Progenitor cell of endocrine pancreas (in vitro differentiated cells): ENCODE measurements at regions not wholly inside any gene's neighbourhood (a gene's known extent, or its start where the extent isn't known, plus 50 kb on each side); places are given as distances from the start of the nearest gene placed in this dataset.
"Not testable (repeated sequence)": the region's sequence is repeated elsewhere in the genome, so short reads cannot be mapped to it uniquely, and the experiment has no call there.

Experiments
- DNase-seq: peaks from one replicate; pipeline ENCODE4 v3.0.0; 2021; ENCODE audit warnings: low spot score; ENCODE audit not compliant: unreplicated experiment
- H3K27ac Mint-ChIP-seq: 2 replicates; pipeline ENCODE4 v1.8.0; 2021; ENCODE audit warnings: mild to moderate bottlenecking, moderate library complexity, mixed read lengths
- H3K27me3 Mint-ChIP-seq: 2 replicates; pipeline ENCODE4 v1.8.0; 2021; ENCODE audit warnings: mixed read lengths
- H3K36me3 Mint-ChIP-seq: 2 replicates; pipeline ENCODE4 v1.8.0; 2022; ENCODE audit warnings: mixed read lengths; ENCODE audit not compliant: insufficient read depth
- H3K4me1 Mint-ChIP-seq: 2 replicates; pipeline ENCODE4 v1.8.0; 2021; ENCODE audit warnings: low read depth, mixed read lengths
- H3K4me3 Mint-ChIP-seq: 2 replicates; pipeline ENCODE4 v1.8.0; 2021; ENCODE audit warnings: low read depth, mild to moderate bottlenecking, moderate library complexity, mixed read lengths
- H3K9me3 Mint-ChIP-seq: 2 replicates; pipeline ENCODE4 v1.8.0; 2021; ENCODE audit warnings: low read depth, mixed read lengths
- TF ChIP-seq, protein P1 (sequence below): fragments of 200-600 bp; sonication (generic); IDR thresholded peaks from one replicate; pipeline ENCODE4 v1.5.0; 2021; ENCODE audit warnings: antibody characterized with exemption, mild to moderate bottlenecking; ENCODE audit not compliant: unreplicated experiment

DNA sequence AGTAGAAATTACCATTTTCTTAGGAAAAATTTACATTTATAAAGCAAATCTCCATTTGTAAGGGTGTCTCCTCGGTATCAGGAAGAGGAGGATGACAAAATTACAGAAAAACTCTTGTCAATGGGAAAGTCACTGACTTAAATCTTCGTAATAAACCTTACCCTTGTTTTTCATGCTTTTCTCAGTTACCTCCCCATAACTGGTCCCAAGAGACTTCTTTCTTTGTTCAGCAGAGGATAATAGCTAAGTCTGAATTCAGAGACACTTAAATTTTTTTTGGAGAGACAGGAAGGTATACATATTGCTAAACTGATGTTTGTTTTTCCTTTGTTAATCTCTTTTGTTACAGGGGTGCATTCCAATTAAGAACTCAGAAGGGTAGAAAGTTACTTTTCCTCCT lies 125.5 kb upstream of the JADE1 start:
- Mint-ChIP-seq H3K36me3 (no peaks in the 10 kb centered on the region), H3K4me1 (peaks cover 4% of the 10 kb centered on the region), H3K9me3 (peaks cover 8% of the 10 kb centered on the region), H3K27ac (no peak overlapping the region), H3K4me3 (no peak overlapping the region), H3K27me3 (peaks cover 7% of the 10 kb centered on the region)
- TF ChIP-seq, protein P1, sequence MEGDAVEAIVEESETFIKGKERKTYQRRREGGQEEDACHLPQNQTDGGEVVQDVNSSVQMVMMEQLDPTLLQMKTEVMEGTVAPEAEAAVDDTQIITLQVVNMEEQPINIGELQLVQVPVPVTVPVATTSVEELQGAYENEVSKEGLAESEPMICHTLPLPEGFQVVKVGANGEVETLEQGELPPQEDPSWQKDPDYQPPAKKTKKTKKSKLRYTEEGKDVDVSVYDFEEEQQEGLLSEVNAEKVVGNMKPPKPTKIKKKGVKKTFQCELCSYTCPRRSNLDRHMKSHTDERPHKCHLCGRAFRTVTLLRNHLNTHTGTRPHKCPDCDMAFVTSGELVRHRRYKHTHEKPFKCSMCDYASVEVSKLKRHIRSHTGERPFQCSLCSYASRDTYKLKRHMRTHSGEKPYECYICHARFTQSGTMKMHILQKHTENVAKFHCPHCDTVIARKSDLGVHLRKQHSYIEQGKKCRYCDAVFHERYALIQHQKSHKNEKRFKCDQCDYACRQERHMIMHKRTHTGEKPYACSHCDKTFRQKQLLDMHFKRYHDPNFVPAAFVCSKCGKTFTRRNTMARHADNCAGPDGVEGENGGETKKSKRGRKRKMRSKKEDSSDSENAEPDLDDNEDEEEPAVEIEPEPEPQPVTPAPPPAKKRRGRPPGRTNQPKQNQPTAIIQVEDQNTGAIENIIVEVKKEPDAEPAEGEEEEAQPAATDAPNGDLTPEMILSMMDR = no peak
- DNase-seq = no peak

DNA sequence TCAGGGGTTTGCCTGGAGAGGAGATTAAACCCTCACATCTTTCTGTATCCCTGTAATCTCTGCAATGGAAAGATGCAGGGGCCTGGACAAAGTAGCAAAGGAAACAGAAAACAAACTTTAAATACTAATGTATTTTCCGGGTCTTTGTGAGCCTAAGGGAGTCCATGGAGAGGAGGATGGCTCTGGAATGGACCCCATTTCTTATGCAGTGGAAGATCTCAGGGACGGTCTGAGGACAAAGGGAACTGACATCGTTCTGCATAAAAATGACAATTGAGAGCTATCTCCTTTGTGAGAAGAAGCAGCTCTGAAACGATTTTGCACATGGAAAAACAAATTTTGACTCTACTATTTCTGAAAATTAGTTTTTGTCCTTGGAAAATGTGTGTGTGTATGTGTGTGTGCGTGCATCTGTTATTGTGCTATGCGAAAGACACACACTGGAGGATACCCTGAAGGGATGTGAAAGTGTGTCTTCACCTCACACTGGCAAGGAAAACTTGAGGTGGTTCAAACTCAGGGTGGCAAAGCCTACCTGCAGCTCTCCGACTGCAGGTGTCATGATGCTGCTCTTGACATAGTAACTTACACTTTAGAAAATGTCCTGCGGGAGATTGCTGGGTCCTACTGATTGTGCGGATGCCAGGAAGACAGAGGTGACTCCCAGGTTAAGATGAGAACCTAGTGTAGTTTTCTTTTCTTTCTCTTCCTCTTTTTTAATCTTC lies 126.4 kb upstream of the JADE1 start:
- DNase-seq = no peak
- TF ChIP-seq, protein P1 = no peak
- Mint-ChIP-seq H3K4me1 (peaks cover under 1% of the 10 kb centered on the region), H3K36me3 (no peaks in the 10 kb centered on the region), H3K9me3 (peaks cover 8% of the 10 kb centered on the region), H3K4me3 (no peak overlapping the region), H3K27me3 (peaks cover 7% of the 10 kb centered on the region), H3K27ac (peak overlapping the region; percentile 41)

DNA sequence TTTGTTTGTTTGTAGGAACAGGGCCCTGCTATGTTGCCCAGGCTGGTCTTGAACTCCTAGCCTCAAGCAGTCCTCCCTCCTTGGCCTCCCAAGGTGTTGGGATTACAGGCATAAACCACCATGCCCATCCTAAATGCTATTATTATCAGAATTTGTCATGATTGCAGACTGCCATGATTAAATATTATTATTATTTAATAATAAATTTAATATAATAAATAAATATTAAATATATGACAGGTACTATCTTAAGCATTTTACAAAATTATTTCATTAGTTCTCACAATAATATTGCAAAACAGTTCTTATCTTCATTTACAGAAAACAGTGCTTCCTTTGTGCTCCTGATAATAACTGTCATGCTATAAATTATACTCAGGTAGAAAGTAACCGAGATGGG lies 133.4 kb upstream of the JADE1 start:
- H3K27ac Mint-ChIP-seq = no peak overlapping the region
- H3K27me3 Mint-ChIP-seq = no peaks in the 10 kb centered on the region
- no peaks in the 10 kb centered on the region for H3K9me3 Mint-ChIP-seq
- no peak for DNase-seq
- no peak overlapping the region for H3K4me3 Mint-ChIP-seq
- no peaks in the 10 kb centered on the region for H3K36me3 Mint-ChIP-seq
- no peaks in the 10 kb centered on the region for H3K4me1 Mint-ChIP-seq
- TF ChIP-seq, protein P1 = no peak

DNA sequence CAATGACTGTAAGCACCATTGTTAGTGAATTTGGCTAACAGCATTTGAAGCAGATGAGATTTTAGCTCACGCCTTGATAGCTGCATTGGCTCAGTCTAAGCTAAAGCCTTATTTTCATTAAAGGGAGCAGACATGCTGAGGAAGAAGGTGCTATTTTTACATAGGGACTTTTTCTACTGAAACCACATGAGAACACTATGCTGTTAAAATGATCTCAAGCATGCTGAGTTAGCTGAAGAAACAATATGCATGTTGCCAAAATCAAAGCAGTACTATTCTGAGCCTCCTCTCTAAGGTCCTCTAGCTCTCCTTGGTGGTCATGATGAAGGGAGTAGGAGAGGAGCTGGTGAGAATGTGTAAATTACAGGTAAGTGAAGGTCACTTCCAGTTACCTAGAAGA lies 134.4 kb upstream of the JADE1 start:
- TF ChIP-seq, protein P1 = no peak
- H3K27ac Mint-ChIP-seq = no peak overlapping the region
- H3K4me3 Mint-ChIP-seq = no peak overlapping the region
- no peak for DNase-seq
- no peaks in the 10 kb centered on the region for H3K4me1 Mint-ChIP-seq
- H3K9me3 Mint-ChIP-seq = no peaks in the 10 kb centered on the region
- H3K36me3 Mint-ChIP-seq = no peaks in the 10 kb centered on the region
- H3K27me3 Mint-ChIP-seq = no peaks in the 10 kb centered on the region

DNA sequence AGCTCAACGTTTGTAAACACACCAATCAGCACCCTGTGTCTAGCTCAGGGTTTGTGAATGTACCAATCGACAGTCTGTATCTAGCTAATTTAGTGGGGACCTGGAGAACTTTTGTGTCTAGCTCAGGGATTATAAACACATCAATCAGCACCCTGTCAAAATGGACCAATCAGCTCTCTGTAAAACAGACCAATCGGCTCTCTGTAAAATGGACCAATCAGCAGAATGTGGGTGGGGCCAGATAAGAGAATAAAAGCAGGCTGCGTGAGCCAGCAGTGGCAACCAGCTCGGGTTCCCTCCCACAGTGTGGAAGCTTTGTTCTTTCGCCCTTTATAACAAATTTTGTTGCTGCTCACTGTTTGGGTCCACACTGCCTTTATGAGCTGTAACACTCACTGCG lies 136.3 kb upstream of the JADE1 start:
- H3K4me3 Mint-ChIP-seq, H3K27ac Mint-ChIP-seq, DNase-seq, H3K4me1 Mint-ChIP-seq, H3K9me3 Mint-ChIP-seq, H3K36me3 Mint-ChIP-seq, H3K27me3 Mint-ChIP-seq: not testable (repeated sequence)

DNA sequence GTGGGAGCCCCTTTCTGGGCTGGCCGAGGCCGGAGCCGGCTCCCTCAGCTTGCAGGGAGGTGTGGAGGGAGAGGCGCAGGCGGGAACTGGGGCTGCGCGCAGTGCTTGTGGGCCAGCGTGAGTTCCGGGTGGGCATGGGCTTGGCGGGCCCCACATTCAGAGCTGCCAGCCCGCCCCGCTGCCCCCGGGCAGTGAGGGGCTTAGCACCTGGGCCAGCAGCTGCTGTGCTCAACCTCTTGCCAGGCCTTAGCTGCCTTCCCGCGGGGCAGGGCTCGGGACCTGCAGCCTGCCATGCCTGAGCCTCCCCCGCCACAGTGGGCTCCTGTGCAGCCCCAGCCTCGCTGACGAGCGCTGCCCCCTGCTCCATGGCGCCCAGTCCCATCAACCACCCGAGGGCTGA lies 136.9 kb upstream of the JADE1 start:
- H3K27ac Mint-ChIP-seq, H3K9me3 Mint-ChIP-seq, H3K4me1 Mint-ChIP-seq, H3K4me3 Mint-ChIP-seq, H3K27me3 Mint-ChIP-seq, DNase-seq, H3K36me3 Mint-ChIP-seq: not testable (repeated sequence)
